ENCODE measurements at regions not wholly inside any gene's neighbourhood (a gene's known extent, or its start where the extent isn't known, plus 50 kb on each side); places are given as distances from the start of the nearest gene placed in this dataset.

DNA sequence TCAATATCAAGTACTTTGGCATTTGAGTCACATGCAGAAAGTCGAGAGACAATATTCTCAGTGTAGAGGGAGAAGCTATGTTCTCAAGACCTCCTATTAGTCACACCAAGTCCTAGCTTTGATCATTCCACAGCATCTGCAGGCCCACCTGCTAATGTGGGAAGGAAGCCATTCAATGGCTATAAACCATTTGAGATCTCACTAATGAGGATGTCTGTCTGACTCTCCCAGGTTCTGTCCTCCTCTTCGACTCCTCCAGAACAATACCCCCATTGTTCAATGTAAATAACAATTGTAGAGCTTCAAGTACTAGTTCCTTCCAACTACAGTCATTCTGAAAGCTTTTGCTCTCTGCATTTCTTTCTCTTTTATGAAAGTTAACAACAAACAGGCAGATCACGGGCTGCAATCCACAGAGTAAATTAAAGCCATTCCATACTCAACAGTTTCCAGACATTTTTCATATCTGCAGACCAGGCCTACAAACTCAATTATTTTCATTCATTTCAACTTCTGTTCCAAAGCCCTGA is 140.2 kb upstream of the EDNRA start:
- no peak overlapping the region for H3K27ac ChIP-seq
- TF ChIP-seq CTCF (conservative IDR thresholded peaks at IDR 0.05) (no peak), ZFX (IDR thresholded peaks at IDR 0.05) (no peak)

DNA sequence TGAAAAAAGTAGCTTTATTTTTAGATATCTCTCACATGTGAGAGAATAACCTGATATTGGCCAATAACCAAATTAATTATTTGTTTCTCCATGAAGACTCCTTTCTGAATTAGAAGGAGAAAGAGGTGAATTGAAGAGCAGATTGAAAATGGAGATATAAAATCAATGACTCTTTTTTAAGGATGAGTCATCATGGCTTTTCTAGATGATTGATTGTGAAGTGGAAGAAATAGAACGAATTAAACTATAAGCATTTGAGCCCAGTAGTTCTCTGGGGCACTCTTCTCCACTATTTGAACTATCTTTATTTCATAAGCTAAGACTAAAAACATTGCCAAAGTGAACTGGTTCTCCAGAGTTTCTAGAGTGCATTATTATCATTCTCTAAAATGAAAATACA is 137.2 kb upstream of the EDNRA start:
- TF ChIP-seq CTCF (conservative IDR thresholded peaks at IDR 0.05), result no peak

DNA sequence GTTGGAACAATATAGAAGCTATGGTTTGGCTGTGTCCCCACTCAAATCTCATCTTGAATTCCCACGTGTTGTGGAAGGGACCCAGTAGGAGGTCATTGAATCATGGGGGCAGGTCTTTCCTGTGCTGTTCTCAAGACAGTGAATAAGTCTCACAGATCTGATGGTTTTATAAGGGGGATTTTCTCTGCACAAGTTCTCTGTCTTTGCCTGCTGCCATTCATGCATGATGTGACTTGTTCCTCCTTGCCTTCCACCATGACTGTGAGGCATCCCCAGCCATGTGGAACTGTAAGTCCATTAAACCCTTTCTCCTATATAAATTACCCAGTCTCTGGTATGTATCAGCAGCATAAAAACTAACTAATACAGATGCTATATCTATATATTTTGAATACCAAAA is 135.2 kb upstream of the EDNRA start:
- H3K27ac ChIP-seq, result no peak overlapping the region
- no peak for TF ChIP-seq CTCF (conservative IDR thresholded peaks at IDR 0.05)

More for the DNA sequence above, 137.2 kb upstream of the EDNRA start:
- no peak overlapping the region for H3K27ac ChIP-seq

DNA sequence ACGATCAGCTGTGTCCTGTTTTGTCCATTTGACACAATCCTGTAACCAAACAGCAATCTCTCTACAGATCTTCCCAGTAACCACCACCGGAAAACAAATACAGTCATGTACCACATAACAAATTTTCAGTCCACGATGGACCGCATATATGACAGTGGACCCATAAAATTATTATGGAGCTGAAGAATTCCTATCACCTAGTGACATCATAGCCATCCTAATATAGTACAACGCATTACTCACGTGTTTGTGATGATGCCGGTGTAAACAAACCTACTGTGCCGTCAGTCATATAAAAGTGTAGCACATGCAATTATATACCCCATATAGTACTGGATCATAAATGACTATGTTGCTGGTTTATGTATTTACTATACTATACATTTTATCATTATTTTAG is 133.7 kb upstream of the EDNRA start:
- TF ChIP-seq CTCF (conservative IDR thresholded peaks at IDR 0.05) (no peak), ZFX (IDR thresholded peaks at IDR 0.05) (no peak)
- no peak overlapping the region for H3K27ac ChIP-seq

DNA sequence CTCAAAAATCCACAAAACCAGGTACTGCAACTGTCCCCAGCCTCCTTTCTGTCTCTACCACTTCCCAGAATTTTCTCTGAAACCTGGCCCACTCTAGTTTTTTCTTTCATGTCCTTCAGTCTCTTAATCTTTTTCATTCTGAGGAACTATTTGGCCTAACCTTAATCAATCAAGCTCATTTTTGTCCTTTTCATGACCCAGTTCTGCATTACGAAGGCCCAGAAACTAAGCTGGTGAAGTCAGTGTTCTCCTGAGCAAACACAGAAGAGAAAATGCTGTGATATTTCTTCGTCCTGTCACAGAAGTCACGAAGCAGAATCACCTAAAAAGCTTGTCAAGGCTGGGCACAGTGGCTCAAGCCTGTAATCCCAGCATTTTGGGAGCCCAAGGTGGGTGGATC is 131.7 kb upstream of the EDNRA start:
- H3K27ac ChIP-seq, result no peak overlapping the region
- TF ChIP-seq CTCF (conservative IDR thresholded peaks at IDR 0.05), result no peak
- TF ChIP-seq ZFX (IDR thresholded peaks at IDR 0.05), result no peak

- TF ChIP-seq ZFX (IDR thresholded peaks at IDR 0.05) (no peak), CTCF (conservative IDR thresholded peaks at IDR 0.05) (no peak)
- H3K27ac ChIP-seq, result no peak overlapping the region
Observed at GRCh38 chr4:147351083-147351787, 129.7 kb upstream of the EDNRA start.

- no peak overlapping the region for H3K27ac ChIP-seq
- TF ChIP-seq CTCF (conservative IDR thresholded peaks at IDR 0.05), result no peak
- TF ChIP-seq ZFX (IDR thresholded peaks at IDR 0.05), result no peak
Observed at GRCh38 chr4:147354237-147354636, 126.7 kb upstream of the EDNRA start.
